Heart left ventricle (tissue), 13 donors: ENCODE measurements at regions not wholly inside any gene's neighbourhood (a gene's known extent, or its start where the extent isn't known, plus 50 kb on each side); places are given as distances from the start of the nearest gene placed in this dataset.

Experiments used
- POLR2A ChIP-seq, 2 donors: fragments of 450-650 bp; IDR thresholded peaks; one replicate each; pipeline ENCODE4 v1.6.1; 2017; ENCODE audit warnings: antibody characterized with exemption in 2 of 2, mild to moderate bottlenecking in 2 of 2, moderate library complexity in 2 of 2
- TF ChIP-seq, protein P1 (sequence below), 12 donors: fragments of 200-600 bp; sonication (generic) in 4 of 12; IDR thresholded peaks; one replicate each; pipeline versions ENCODE4 v1.5.0 to v1.8.0; 2018 to 2022; ENCODE audit warnings: antibody characterized with exemption in 12 of 12, mild to moderate bottlenecking in 5 of 12
- donor health status: ischemic (EF 13 %, LVEDD 7.1; RV severe dilation, severe dysfunction).
- donor health status: DM: no; HTN: yes; CAD: no.
- donor health status: DM: no; HTN: no; CAD: no.
- donor health status: ischemic (EF 25% LVEDD 6.9; RV normal size, moderate dysfunction).
- donor health status: ischemic (EF 25% LVEDD 5.7; RV mildly dilated, moderate dysfunction).
- donor health status: ischemic (EF 35%, LVEDD 5.7; RV mildly dilated, moderate dysfunction).
- donor health status: nonischemic (EF 11% LVEDD 7.7; RV severe dilation, severe dysfunction).
- donor health status: DM: yes; HTN: yes; CAD: no.
- donor health status: PGD.
- donor health status: ischemic (EF 29% LVEDD 5.4; RV normal size, mild dysfunction).
- donor health status: nonischemic (EF 23%, LVEDD 6.1; RV moderate dilation, normal function).

DNA sequence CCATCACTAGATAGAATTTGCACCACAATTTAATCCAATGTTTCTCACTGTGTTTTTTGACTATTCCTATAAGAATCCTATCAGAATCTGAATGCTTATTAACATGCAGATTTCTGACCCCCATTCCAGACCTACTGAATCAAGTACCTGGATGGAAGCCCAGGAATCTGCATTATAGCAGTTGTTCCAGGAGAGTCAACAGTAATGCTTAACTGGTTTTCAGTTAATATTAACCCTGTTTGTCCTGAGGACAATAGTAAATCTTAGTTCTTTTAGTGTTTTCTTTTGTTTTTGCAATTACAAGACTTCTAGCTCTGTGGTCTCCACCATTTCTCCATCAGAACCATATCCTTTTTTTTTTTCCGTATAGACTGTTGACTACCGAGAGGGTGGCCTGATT is 168.2 kb downstream of the SREK1 start:
- TF ChIP-seq, protein P1, sequence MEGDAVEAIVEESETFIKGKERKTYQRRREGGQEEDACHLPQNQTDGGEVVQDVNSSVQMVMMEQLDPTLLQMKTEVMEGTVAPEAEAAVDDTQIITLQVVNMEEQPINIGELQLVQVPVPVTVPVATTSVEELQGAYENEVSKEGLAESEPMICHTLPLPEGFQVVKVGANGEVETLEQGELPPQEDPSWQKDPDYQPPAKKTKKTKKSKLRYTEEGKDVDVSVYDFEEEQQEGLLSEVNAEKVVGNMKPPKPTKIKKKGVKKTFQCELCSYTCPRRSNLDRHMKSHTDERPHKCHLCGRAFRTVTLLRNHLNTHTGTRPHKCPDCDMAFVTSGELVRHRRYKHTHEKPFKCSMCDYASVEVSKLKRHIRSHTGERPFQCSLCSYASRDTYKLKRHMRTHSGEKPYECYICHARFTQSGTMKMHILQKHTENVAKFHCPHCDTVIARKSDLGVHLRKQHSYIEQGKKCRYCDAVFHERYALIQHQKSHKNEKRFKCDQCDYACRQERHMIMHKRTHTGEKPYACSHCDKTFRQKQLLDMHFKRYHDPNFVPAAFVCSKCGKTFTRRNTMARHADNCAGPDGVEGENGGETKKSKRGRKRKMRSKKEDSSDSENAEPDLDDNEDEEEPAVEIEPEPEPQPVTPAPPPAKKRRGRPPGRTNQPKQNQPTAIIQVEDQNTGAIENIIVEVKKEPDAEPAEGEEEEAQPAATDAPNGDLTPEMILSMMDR (IDR thresholded peaks at IDR 0.05) = no peak
- no peak for TF ChIP-seq POLR2A (IDR thresholded peaks at IDR 0.05)
